ENCODE measurements at regions not wholly inside any gene's neighbourhood (a gene's known extent, or its start where the extent isn't known, plus 50 kb on each side); places are given as distances from the start of the nearest gene placed in this dataset.

GRCh38 chr7:16045296-16045695 is 358.8 kb upstream of the MEOX2 start:
- DNase-seq: no peak

- DNase-seq: no peak
These were observed 358.2 kb upstream of the MEOX2 start for GRCh38 chr7:16044645-16045044.

DNA sequence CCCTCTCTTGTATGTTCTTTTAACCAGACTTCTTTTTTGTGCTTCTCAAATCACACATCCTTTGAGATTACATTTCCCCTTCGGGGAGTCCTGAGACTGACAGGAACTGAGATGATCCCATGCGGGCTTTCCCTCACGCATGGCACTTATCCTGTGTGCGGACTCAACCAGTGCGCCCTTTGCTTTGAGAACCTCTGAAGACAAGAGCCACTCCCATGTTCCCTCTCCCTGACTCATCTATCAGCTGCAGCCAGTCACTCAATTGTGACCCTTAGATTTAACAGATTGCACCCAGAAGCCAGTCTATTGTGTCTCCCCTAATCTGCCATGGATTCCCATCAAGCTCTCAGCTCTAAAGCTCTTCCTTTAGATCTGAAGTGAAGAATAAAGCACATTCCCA is 353.9 kb upstream of the MEOX2 start:
- no peak for DNase-seq

DNA sequence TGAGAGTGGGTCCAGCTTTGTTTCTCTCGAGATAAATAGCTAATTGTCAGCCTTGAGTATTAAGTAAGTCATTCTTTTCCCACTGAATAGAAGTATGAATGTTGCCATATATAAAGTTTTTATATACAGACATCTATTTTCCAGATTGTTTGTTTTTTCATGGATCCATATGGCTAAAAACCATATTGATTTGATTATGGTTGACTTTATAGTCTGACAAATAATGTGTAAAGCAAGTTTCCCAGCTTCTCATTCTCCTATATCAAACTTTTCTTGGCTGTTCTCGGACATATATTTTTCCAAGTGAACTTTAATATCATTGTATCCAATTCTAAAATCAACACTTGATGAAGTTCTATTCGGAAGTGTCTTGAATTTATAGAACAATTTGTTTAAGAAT is 352.4 kb upstream of the MEOX2 start:
- no peak for DNase-seq

DNA sequence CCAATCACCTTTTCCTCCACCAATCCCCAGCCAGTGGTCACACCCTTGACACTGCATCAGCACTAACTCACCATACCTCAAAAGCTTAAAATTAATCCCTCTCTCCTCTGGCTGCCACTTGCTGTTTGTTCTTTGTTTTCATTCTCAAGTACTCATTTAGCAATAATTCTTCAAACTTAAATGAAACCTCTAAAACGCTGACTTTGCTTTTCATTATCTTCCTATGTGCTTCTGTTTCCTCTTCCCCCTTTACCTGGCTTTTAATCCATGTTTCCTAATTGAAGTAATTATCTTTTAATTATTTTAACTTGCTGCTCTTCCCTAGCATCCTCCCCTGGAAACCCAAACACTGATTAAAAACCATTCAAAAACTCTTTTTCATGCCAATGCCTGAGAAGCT is 348.9 kb upstream of the MEOX2 start:
- DNase-seq: no peak

DNA sequence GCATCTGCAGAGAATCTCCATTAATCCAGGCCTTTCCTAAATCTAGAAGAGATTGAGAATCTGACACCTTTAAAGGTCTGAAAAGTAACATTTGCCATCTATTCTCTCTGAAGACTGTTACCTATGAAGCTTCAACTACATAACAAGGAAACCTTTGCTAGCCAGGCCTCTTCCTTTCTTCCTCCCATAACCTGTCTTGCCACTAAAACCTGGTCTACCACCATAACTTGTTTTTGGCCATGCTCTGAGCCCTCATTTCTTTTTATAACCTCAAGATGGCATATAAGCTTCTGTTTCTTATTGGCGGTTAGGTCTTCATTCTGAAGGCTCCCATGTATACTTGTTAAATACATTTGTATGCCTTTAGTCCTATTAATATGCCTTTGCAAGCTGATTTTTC is 348.4 kb upstream of the MEOX2 start:
- no peak for DNase-seq

DNA sequence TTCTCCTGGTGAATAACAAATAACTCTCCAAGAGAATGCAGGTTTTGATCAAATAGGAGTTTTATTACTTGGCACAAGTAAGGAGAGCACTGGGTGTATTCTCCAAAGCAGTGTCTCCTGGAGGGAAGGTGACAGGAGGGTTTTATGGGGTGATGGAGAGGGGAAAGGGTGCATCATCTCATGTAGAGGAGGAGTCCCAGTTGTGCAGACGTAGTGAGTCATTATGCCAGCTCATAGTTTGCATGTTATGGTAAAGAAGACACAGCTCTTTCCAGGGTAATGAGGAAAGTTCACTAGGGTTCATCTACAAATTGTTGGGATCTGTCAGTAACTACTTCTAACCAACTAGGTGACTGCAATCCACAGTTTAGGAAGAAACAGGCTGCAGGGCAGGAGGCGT is 347.9 kb upstream of the MEOX2 start:
- no peak for DNase-seq

GRCh38 chr7:16033233-16033632 is 346.8 kb upstream of the MEOX2 start:
- no peak for DNase-seq

- DNase-seq: no peak
These were observed 342.2 kb upstream of the MEOX2 start for GRCh38 chr7:16028636-16029035.

DNA sequence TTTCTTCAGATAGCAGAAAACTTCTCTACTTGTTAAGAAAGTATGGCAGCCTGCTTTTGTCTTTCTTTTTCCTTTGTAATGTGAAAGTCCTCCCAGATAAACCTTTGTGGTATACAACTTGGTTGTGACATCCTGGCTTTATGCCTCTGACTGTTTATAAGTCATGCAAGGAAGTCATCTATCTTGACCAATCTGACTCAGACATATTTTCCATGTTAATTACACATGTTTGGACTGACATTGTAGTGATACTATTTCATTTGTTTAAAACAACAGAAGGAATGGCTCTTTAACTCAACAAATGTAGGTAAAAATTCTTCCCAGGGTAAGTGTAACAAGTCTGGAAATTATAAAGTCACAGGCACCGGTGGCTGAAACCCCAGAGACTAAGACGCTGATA is 341.6 kb upstream of the MEOX2 start:
- no peak for DNase-seq

DNA sequence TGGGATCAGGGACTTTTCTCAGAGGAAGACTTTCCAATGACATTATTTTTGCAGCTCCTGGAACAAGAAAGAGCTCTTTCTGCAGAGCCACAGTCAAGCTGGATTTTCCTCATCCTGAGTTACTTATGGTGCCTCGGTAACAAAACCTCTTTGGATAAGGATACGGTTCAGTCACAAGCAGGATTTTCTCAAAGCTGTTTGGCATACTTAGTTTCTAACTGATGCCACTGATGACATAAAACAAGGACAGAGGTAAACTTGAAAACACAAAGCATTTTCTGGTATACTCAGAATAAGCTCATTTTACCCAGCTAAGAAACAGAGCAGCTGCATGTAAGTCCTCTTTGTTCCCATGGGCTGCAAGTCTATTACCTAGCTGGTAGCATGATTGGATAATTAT is 340.9 kb upstream of the MEOX2 start:
- no peak for DNase-seq

- DNase-seq: no peak
These were observed 340.0 kb upstream of the MEOX2 start for GRCh38 chr7:16026253-16027020.

DNA sequence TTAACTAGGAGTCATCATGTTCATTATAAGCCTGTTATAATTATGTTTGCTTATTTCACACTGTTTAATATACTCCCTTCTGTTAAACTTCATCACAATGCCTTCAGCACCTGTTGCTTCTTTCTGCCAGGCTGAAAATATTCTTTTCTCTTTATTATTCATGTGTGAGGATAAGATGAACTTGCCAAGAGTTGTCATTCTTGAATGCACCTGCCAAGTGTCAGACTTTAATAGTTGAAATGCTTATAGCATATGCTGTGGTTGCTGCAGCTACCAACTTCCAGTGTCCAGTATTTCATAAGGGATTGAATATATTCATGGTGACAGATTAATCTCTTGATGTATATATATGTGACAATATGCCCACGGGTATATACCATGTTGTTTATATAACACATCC is 339.2 kb upstream of the MEOX2 start:
- no peak for DNase-seq

- no peak for DNase-seq
These were observed 337.0 kb upstream of the MEOX2 start for GRCh38 chr7:16023503-16023902.

- DNase-seq: no peak
These were observed 336.6 kb upstream of the MEOX2 start for GRCh38 chr7:16023046-16023445.

GRCh38 chr7:16021851-16022250 is 335.4 kb upstream of the MEOX2 start:
- DNase-seq: no peak

- DNase-seq: no peak
These were observed 329.5 kb upstream of the MEOX2 start for GRCh38 chr7:16015981-16016380.

- no peak for DNase-seq
These were observed 327.5 kb upstream of the MEOX2 start for GRCh38 chr7:16014031-16014430.

DNA sequence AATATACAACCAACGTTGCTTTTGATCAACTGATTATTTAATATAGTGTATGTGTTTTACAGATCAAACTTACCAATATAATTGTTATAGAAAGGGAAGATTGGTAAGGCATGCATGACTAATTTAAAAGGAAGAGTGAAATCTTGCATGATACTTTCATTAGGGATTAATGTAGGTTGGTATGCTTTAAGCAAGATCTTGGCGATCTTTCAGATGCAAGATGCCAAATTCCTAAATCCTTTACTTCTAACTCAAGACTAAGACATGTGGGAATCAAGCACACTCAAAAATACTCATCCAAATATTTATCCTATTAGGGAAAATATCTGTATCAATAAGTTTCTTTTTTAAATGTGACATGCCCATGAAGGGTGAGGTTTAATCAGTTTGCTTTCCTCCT is 321.4 kb upstream of the MEOX2 start:
- no peak for DNase-seq

DNA sequence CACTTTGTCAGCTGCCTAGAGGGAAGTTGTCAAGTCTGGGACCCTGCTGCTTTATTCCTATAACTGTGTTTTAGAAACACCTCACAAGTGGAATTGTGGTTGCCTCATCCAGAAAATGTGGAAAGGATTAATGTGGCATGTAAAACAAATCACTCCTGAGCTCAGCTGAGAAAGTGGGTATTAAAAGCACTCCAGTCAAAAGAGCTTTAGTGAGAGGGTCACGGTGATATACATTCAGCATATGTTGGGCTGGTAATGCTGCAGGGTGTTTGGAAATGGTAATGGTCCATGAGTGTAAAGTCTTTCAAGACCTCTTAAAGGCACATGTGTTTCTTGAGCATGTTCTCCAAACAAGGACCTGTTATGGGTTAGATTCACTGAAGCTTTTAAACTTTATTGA is 318.2 kb upstream of the MEOX2 start:
- DNase-seq: no peak

DNA sequence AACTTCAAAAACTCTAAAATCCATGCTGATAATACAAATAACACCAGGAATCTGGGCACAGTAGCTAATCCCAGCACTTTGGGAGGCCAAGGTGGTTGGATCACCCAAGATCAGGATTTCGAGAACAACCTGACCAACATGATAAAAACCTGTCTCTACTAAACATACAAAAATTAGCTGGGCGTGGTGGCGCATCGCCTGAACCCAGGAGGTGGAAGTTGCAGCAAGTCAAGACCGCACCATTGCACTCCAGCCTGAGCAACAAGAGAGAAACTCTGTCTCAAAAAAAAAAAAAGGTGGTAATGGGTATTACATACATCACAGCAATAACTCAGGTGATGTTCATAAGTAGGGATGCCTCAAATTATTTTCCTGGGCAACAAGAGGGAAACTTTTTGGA is 315.0 kb upstream of the MEOX2 start:
- DNase-seq: no peak

- no peak for DNase-seq
These were observed 312.1 kb upstream of the MEOX2 start for GRCh38 chr7:15998617-15999016.

- DNase-seq: no peak
These were observed 308.5 kb upstream of the MEOX2 start for GRCh38 chr7:15995027-15995426.

- DNase-seq: no peak
These were observed 302.7 kb upstream of the MEOX2 start for GRCh38 chr7:15989194-15989593.

DNA sequence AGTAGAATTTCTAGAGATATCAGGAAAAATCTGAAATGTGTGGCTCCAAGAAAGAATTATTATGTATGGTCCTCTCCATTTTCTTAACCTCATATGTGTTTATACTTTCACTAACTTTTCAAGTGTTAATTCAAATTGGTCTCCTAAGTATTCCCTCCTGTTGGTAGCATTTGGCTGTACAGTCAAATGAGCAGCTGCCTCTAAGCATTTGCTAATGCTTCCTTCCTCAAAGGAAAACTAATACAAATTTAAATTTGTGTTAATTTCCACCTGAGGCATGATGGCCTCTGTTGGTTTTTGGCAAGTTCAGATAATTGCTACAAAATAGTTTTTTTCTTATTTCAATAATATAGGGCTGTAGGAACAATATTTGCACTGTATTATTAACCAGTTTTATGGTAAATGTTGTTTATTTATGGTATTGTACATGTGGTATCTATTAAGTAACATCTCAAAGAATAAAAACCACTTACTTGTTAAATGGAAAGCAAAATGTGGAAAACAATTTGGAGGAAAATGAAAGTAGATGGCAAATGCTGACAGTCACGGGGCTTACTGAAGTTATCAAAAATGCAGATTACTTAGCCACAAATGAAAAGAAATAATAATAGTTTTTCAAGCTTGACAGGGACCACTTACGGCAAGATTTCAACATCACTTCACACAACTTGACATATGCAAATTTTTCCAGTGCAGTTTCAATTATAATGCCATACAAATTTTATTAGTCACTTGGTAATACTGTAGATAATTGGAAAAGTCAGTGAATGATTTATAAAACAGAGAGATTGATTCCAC is 299.3 kb upstream of the MEOX2 start:
- DNase-seq: no peak

Measured in activated CD4-positive, alpha-beta T cell treated with anti-CD3 and anti-CD28 coated beads, Interleukin-2, amount 50 U/mL, for 48 hours (primary cell).